Neural progenitor cell (in vitro differentiated cells): ENCODE measurements at regions not wholly inside any gene's neighbourhood (a gene's known extent, or its start where the extent isn't known, plus 50 kb on each side); places are given as distances from the start of the nearest gene placed in this dataset.

Experiments
- CTCF ChIP-seq: fragments of 200-600 bp; sonication (generic); IDR thresholded peaks from 2 replicates; pipeline ENCODE4 v1.5.1; 2017; ENCODE audit warnings: antibody characterized with exemption, mild to moderate bottlenecking
- EZH2phosphoT487 ChIP-seq: fragments of 200-600 bp; sonication (generic); IDR thresholded peaks from 2 replicates; pipeline ENCODE4 v1.6.1; 2017; ENCODE audit warnings: antibody characterized with exemption

DNA sequence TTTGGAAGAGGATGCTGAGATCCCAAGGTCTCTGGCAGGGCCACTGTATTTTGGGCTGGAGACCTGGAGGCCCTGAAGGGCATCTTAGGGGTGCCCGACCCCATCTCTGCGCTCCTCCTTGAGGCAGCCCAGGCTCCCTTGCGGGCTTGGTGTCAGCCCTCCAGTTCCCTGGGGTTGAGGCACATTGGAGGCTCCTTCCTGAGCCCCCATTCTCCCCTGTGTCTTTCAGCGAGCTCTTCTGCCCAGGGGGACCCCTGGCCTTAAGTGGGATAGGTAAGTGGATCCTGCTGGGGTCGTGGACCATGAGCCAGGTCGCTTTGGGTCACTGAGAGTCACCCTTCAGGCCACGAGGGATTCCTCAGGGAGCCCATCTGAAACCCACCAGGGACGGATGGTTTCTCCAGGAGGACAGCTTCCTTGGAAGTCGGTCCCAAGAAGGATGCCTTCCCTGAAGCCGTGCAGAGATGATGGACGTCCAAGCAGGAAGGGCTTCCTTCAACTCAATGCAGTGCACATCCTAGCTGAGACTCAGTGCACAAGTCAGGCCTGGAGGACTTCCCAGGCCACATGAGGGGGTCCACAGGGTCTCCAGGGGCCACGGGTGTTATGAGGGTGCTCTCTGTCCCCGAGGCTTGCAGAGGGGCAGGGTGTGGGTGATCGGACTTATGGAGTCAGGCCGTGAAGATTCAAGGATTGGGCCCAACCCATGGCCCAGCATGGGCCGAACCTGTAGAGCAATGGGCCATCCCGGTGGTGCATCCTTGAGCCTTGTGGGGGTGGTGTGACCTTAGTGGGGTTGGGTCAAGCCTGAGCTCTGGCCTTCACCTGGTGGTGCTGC is 224.3 kb downstream of the SNRPN start:
- no peak for TF ChIP-seq CTCF
- TF ChIP-seq EZH2phosphoT487: no peak
